ENCODE measurements at regions not wholly inside any gene's neighbourhood (a gene's known extent, or its start where the extent isn't known, plus 50 kb on each side); places are given as distances from the start of the nearest gene placed in this dataset.
A peak's percentile ranks its signal among the peaks of the same experiment; 100 is the strongest.

DNA sequence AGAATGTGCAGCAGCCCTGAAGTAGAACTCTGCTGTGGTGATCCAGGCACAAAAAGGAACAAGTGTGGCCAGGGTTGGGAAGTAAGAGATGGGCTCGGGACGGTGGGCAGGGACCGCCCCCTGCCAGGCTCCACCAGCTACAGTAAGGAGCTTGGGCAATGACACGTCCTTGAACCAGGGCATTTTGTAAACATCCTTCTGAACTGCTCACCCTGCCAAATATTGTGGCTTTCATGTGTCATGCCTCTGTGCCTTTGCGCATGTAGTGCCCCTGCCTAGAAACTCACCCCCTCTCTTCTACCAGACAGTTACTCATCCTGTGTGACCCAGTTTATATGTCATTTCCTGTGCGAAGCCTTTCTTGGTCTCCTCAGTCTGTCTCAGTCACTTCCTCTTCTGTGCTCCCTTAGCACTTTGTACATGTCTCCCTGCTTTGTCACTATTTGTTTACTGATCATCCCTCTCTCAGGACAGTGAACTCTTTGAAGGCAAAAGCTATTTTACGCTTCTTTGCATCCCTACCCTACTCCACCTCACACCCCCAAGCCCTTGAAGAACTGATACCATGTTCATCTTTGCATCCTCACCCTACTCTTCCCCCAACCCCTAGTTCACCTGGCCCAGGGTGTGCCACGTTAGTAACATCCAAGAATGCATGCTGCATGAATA, 108.9 kb upstream of the PLEKHG7 start (continued):
- no peak for TF ChIP-seq CEBPZ (IDR thresholded peaks at IDR 0.05; ENCODE audit: low read depth, low read length)
- peak; percentile 84; the same call in 1 of the 2 replicates for TF ChIP-seq CHD2 (IDR thresholded peaks at IDR 0.05; ENCODE audit: borderline replicate concordance, low read depth, low read length)
- TF ChIP-seq BACH1 (IDR thresholded peaks at IDR 0.05; ENCODE audit: borderline replicate concordance), result 0 out of 2 replicates have a peak, but pooled peaks have one; percentile 15
- no peak for TF ChIP-seq BRCA1 (IDR thresholded peaks at IDR 0.05; ENCODE audit: low read depth, low read length)
- TF ChIP-seq ESRRA (IDR thresholded peaks at IDR 0.05; ENCODE audit: low read length), result no peak
- no peak for TF ChIP-seq MYC (IDR thresholded peaks at IDR 0.05; ENCODE audit: insufficient read depth, insufficient read length, insufficient replicate concordance, low read length, severe bottlenecking)
- TF ChIP-seq BHLHE40 (IDR thresholded peaks at IDR 0.05; ENCODE audit: borderline replicate concordance in 1 of 2, low read depth in 2 of 2, low read length in 1 of 2), result peak; percentile 48 to 64; a peak in 2 of 4 replicates
- TF ChIP-seq DPF2 (IDR thresholded peaks at IDR 0.05), result peak; percentile 77
- TF ChIP-seq IKZF1 (conservative IDR thresholded peaks at IDR 0.05), result peak; percentile 76
- TF ChIP-seq PKNOX1 (IDR thresholded peaks at IDR 0.05), result peak; percentile 73
- TF ChIP-seq POLR2AphosphoS5 (IDR thresholded peaks at IDR 0.05; ENCODE audit: low read length), result peak; percentile 43; the same call in 1 of the 2 replicates
- peak; percentile 69; the same call in 2 of the 3 replicates for TF ChIP-seq POU2F2 (IDR thresholded peaks at IDR 0.05; ENCODE audit: borderline replicate concordance, low read depth, low read length)
- TF ChIP-seq NRF1 (conservative IDR thresholded peaks at IDR 0.05; ENCODE audit: low read depth, low read length), result 0 out of 2 replicates have a peak, but pooled peaks have one; percentile 18
- peak; percentile 74 for TF ChIP-seq MLLT1 (IDR thresholded peaks at IDR 0.05)
- TF ChIP-seq SMAD1 (IDR thresholded peaks at IDR 0.05; ENCODE audit: low read depth, partially characterized antibody), result no peak
- TF ChIP-seq RUNX3 (IDR thresholded peaks at IDR 0.05; ENCODE audit: low read length), result peak; percentile 79
- 0 out of 2 replicates have a peak, but pooled peaks have one; percentile 79 for TF ChIP-seq TBL1XR1 (IDR thresholded peaks at IDR 0.05; ENCODE audit: low read depth, low read length)
- TF ChIP-seq, protein P1, sequence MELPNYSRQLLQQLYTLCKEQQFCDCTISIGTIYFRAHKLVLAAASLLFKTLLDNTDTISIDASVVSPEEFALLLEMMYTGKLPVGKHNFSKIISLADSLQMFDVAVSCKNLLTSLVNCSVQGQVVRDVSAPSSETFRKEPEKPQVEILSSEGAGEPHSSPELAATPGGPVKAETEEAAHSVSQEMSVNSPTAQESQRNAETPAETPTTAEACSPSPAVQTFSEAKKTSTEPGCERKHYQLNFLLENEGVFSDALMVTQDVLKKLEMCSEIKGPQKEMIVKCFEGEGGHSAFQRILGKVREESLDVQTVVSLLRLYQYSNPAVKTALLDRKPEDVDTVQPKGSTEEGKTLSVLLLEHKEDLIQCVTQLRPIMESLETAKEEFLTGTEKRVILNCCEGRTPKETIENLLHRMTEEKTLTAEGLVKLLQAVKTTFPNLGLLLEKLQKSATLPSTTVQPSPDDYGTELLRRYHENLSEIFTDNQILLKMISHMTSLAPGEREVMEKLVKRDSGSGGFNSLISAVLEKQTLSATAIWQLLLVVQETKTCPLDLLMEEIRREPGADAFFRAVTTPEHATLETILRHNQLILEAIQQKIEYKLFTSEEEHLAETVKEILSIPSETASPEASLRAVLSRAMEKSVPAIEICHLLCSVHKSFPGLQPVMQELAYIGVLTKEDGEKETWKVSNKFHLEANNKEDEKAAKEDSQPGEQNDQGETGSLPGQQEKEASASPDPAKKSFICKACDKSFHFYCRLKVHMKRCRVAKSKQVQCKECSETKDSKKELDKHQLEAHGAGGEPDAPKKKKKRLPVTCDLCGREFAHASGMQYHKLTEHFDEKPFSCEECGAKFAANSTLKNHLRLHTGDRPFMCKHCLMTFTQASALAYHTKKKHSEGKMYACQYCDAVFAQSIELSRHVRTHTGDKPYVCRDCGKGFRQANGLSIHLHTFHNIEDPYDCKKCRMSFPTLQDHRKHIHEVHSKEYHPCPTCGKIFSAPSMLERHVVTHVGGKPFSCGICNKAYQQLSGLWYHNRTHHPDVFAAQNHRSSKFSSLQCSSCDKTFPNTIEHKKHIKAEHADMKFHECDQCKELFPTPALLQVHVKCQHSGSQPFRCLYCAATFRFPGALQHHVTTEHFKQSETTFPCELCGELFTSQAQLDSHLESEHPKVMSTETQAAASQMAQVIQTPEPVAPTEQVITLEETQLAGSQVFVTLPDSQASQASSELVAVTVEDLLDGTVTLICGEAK (IDR thresholded peaks at IDR 0.05; ENCODE audit: borderline replicate concordance), result peak; percentile 81; the same call in 1 of the 2 replicates
- TF ChIP-seq CBX5 (IDR thresholded peaks at IDR 0.05; ENCODE audit: low read depth), result 0 out of 2 replicates have a peak, but pooled peaks have one; percentile 44
- peak; percentile 70; the same call in 1 of the 2 replicates for TF ChIP-seq NFIC (IDR thresholded peaks at IDR 0.05; ENCODE audit: low read depth, low read length)

Measured in GM12878 (cell line).